Calu3 (cell line): ENCODE measurements at regions not wholly inside any gene's neighbourhood (a gene's known extent, or its start where the extent isn't known, plus 50 kb on each side); places are given as distances from the start of the nearest gene placed in this dataset.

Experiments used
- BruUV-seq: library from RNA; stranded (reverse); fragments of 400-500 nt; replicated peaks from 2 replicates; lab custom pipeline; 2021; lab: Mats Ljungman, UMichigan
- CTCF ChIA-PET: fragments of 300-600 bp; sonication (Branson Sonifier 250); formaldehyde crosslinking; loops from one replicate; lab custom pipeline; 2022; ENCODE audit warnings: antibody characterized with exemption; lab: Charles Lee
- DNase-seq: peaks from one replicate; pipeline ENCODE4 v3.0.0; 2022
- H3K27ac Mint-ChIP-seq: one replicate; pipeline ENCODE4 v1.8.0; 2022; ENCODE audit warnings: mixed read lengths; ENCODE audit not compliant: unreplicated experiment
- H3K27me3 Mint-ChIP-seq: one replicate; pipeline ENCODE4 v1.8.0; 2022; ENCODE audit warnings: mixed read lengths; ENCODE audit not compliant: unreplicated experiment
- H3K36me3 Mint-ChIP-seq: one replicate; pipeline ENCODE4 v1.8.0; 2022; ENCODE audit warnings: mild to moderate bottlenecking, moderate library complexity, mixed read lengths; ENCODE audit not compliant: insufficient read depth, unreplicated experiment
- H3K4me1 Mint-ChIP-seq: one replicate; pipeline ENCODE4 v1.8.0; 2022; ENCODE audit warnings: mild to moderate bottlenecking, low read depth, mixed read lengths; ENCODE audit not compliant: unreplicated experiment
- H3K4me3 Mint-ChIP-seq: one replicate; pipeline ENCODE4 v1.8.0; 2022; ENCODE audit warnings: mild to moderate bottlenecking, low read depth, moderate library complexity, mixed read lengths; ENCODE audit not compliant: unreplicated experiment
- H3K9me3 Mint-ChIP-seq: one replicate; pipeline ENCODE4 v1.8.0; 2022; ENCODE audit warnings: low read depth, mixed read lengths; ENCODE audit not compliant: unreplicated experiment
- CTCF ChIP-seq: fragments of 200-600 bp; IDR thresholded peaks from one replicate; pipeline ENCODE4 v1.8.0; 2022; ENCODE audit warnings: antibody characterized with exemption; ENCODE audit not compliant: unreplicated experiment
- intact Hi-C: fragments of 100-400 bp; cut with micrococcal nuclease; formaldehyde crosslinking; loops from one replicate; pipeline ENCODE4 v1.10.0; 2022; ENCODE audit not compliant: unreplicated experiment

DNA sequence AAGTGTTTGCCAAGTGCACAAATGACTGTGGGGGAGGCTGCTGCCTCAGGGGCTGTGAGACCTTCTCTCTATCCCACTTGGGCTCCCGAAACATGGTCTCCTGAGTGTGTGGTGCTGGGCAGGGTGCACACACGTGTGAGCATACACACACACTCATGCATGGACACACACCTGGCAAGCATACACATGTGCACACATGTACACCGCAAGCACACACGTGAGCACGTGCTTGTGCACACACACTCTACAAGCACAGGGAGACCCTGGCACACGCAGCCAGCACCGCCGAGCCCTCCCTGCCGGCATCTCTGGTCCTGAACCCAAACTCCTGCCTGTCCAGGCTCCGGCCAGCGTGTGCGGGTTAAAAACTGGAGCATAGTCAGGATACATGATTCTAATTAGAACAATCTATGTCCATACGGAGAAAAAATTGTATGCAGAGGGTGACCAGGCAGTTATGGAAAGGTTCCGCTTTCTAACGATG is 79.4 kb upstream of the TTC34 start:
- CTCF ChIA-PET = no interaction called here
- no peaks in the 10 kb centered on the region for H3K36me3 Mint-ChIP-seq
- H3K9me3 Mint-ChIP-seq = no peaks in the 10 kb centered on the region
- no peaks in the 10 kb centered on the region for H3K4me1 Mint-ChIP-seq
- BruUV-seq = no TSS peak
- H3K4me3 Mint-ChIP-seq = no peak overlapping the region
- no peak for DNase-seq
- H3K27ac Mint-ChIP-seq = no peak overlapping the region
- no peak for TF ChIP-seq CTCF
- intact Hi-C loops = no loop called here
- H3K27me3 Mint-ChIP-seq = peaks cover 70% of the 10 kb centered on the region

- CTCF ChIA-PET = no interaction called here
These were observed 80.1 kb upstream of the TTC34 start for GRCh38 chr1:2881556-2881955.

DNA sequence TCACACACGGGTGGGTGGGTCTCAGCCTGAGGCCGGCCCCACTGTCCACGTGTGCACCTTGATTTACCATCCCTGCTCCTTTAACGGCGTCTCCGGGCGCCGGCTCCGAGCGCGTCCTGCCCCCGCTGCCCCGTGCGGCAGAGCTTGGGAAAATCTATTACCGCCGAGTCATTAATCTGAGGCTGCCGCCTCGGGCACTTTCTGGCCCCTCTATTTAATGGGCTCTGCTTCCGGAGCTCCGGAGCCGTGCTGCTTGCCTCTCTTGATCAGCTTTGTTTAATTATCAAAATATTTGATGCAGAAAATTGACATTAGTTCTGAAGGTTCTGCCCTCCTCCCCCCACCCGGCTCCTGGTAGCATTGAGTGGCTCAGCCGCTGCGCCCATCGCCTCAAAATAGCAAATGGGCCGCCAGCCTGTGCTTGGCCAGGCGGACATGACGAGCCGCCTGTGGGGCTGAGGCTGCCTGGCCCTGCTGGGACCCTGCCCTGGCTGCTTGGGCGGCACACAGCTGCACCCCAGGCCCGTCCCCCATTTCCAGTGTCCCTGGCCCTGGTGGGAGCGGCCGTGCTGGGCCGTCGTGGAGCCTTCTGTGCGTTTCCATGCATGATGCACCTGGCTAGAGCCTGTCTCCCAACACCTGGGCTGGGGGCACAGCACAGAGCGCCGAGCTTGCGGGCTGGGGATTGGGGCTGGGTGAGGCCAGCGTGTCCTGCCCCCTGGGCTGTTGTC is 81.6 kb upstream of the TTC34 start:
- CTCF ChIA-PET = no interaction called here
- BruUV-seq = no TSS peak

More at GRCh38 chr1:2881556-2881955, 80.1 kb upstream of the TTC34 start:
- no TSS peak for BruUV-seq
- peaks cover 68% of the 10 kb centered on the region for H3K27me3 Mint-ChIP-seq
- DNase-seq = no peak
- no peak for TF ChIP-seq CTCF
- H3K36me3 Mint-ChIP-seq = no peaks in the 10 kb centered on the region
- no peaks in the 10 kb centered on the region for H3K4me1 Mint-ChIP-seq
- H3K4me3 Mint-ChIP-seq = no peak overlapping the region
- no peaks in the 10 kb centered on the region for H3K9me3 Mint-ChIP-seq
- intact Hi-C loops = no loop called here
- no peak overlapping the region for H3K27ac Mint-ChIP-seq

GRCh38 chr1:2885001-2885400 is 83.5 kb upstream of the TTC34 start:
- TF ChIP-seq CTCF = no peak
- DNase-seq = no peak
- Mint-ChIP-seq H3K36me3 (no peaks in the 10 kb centered on the region), H3K4me3 (no peak overlapping the region), H3K27me3 (peaks cover 61% of the 10 kb centered on the region), H3K4me1 (no peaks in the 10 kb centered on the region), H3K27ac (no peak overlapping the region), H3K9me3 (no peaks in the 10 kb centered on the region)
- intact Hi-C loops = no loop called here
- CTCF ChIA-PET = interaction anchor here (0.6 kb wide), 1 partner anchor 1794 kb away, joined by 3 read pairs; no protein-coding TSS in a partner anchor
- no TSS peak for BruUV-seq

More for the DNA sequence above, 81.6 kb upstream of the TTC34 start:
- no peaks in the 10 kb centered on the region for H3K4me1 Mint-ChIP-seq
- intact Hi-C loops = no loop called here
- no peaks in the 10 kb centered on the region for H3K36me3 Mint-ChIP-seq
- H3K27ac Mint-ChIP-seq = no peak overlapping the region
- H3K9me3 Mint-ChIP-seq = no peaks in the 10 kb centered on the region
- TF ChIP-seq CTCF = no peak
- H3K27me3 Mint-ChIP-seq = peaks cover 63% of the 10 kb centered on the region
- no peak overlapping the region for H3K4me3 Mint-ChIP-seq
- DNase-seq = no peak
